Ascending aorta (tissue), 2 donors: ENCODE measurements at regions not wholly inside any gene's neighbourhood (a gene's known extent, or its start where the extent isn't known, plus 50 kb on each side); places are given as distances from the start of the nearest gene placed in this dataset.

Experiments used
- DNase-seq, 2 donors: peaks; one replicate each; pipeline ENCODE4 v3.0.0-alpha.2; 2019; ENCODE audit warnings: low spot score in 2 of 2
- H3K27ac ChIP-seq, 2 donors: fragments of 200-600 bp; sonication (generic); one replicate each; pipeline ENCODE4 v1.5.1; 2016 to 2017; ENCODE audit warnings: mild to moderate bottlenecking in 1 of 2
- H3K27me3 ChIP-seq: fragments of 200-600 bp; sonication (generic); one replicate; pipeline ENCODE4 v1.5.1; 2017
- H3K36me3 ChIP-seq, 2 donors: fragments of 200-600 bp; sonication (generic); one replicate each; pipeline ENCODE4 v1.5.1; 2016
- H3K4me1 ChIP-seq, 2 donors: fragments of 200-600 bp; sonication (generic); one replicate each; pipeline ENCODE4 v1.5.1; 2016 to 2017; ENCODE audit warnings: mild to moderate bottlenecking in 1 of 2
- H3K4me3 ChIP-seq, 2 donors: fragments of 200-600 bp; sonication (generic); one replicate each; pipeline ENCODE4 v1.5.1; 2016 to 2017; ENCODE audit warnings: mild to moderate bottlenecking in 1 of 2
- H3K9me3 ChIP-seq, 2 donors: fragments of 200-600 bp; sonication (generic); one replicate each; pipeline ENCODE4 v1.5.1; 2016
- CTCF ChIP-seq, 3 experiments: fragments of 200-600 bp in 2 of 3; fragments of 450-650 bp in 1 of 3; sonication (generic) in 2 of 3; IDR thresholded peaks; one replicate each; pipeline ENCODE4 v1.5.1; 2016 to 2019; ENCODE audit warnings: antibody characterized with exemption in 3 of 3, mild to moderate bottlenecking in 1 of 3, moderate library complexity in 1 of 3
- intact Hi-C: fragments of 100-400 bp; cut with DNase I; formaldehyde crosslinking; loops from one replicate; pipeline ENCODE4 v1.15.1; 2023

- intact Hi-C loops, result no loop called here
- H3K9me3 ChIP-seq, result no peaks in the 10 kb centered on the region
- H3K4me1 ChIP-seq, result peaks cover 0 to 2% of the 10 kb centered on the region in 2 donors
- DNase-seq, result no peak
- no peak overlapping the region for H3K27ac ChIP-seq
- TF ChIP-seq CTCF (IDR thresholded peaks at IDR 0.05), result no peak
- no peaks in the 10 kb centered on the region for H3K27me3 ChIP-seq
- H3K4me3 ChIP-seq, result no peak overlapping the region
- no peaks in the 10 kb centered on the region for H3K36me3 ChIP-seq
Observed at GRCh38 chr1:185534801-185535200, 199.4 kb upstream of the HMCN1 start.

GRCh38 chr1:185533596-185533995 lies 200.6 kb upstream of the HMCN1 start:
- no peak overlapping the region for H3K27ac ChIP-seq
- no peaks in the 10 kb centered on the region for H3K9me3 ChIP-seq
- H3K4me1 ChIP-seq, result peaks cover 0 to 2% of the 10 kb centered on the region in 2 donors
- no peaks in the 10 kb centered on the region for H3K36me3 ChIP-seq
- no peaks in the 10 kb centered on the region for H3K27me3 ChIP-seq
- TF ChIP-seq CTCF (IDR thresholded peaks at IDR 0.05), result no peak
- no peak for DNase-seq
- no peak overlapping the region for H3K4me3 ChIP-seq
- intact Hi-C loops, result no loop called here

- H3K4me3 ChIP-seq, result no peak overlapping the region
Observed at GRCh38 chr1:185532856-185533255, 201.3 kb upstream of the HMCN1 start.

GRCh38 chr1:185531838-185532237 lies 202.4 kb upstream of the HMCN1 start:
- Histone ChIP-seq H3K4me3 (no peak overlapping the region), H3K27ac (no peak overlapping the region), H3K36me3 (no peaks in the 10 kb centered on the region), H3K9me3 (no peaks in the 10 kb centered on the region), H3K27me3 (no peaks in the 10 kb centered on the region), H3K4me1 (peaks cover 0 to 2% of the 10 kb centered on the region in 2 donors)
- intact Hi-C loops, result no loop called here
- TF ChIP-seq CTCF (IDR thresholded peaks at IDR 0.05), result no peak
- DNase-seq, result no peak

More at GRCh38 chr1:185532856-185533255, 201.3 kb upstream of the HMCN1 start:
- Histone ChIP-seq H3K27me3 (no peaks in the 10 kb centered on the region), H3K36me3 (no peaks in the 10 kb centered on the region), H3K9me3 (no peaks in the 10 kb centered on the region), H3K4me1 (peaks cover 0 to 2% of the 10 kb centered on the region in 2 donors), H3K27ac (no peak overlapping the region)
- intact Hi-C loops, result no loop called here
- no peak for TF ChIP-seq CTCF (IDR thresholded peaks at IDR 0.05)
- DNase-seq, result no peak

GRCh38 chr1:185530215-185530614 lies 204.0 kb upstream of the HMCN1 start:
- no peak for DNase-seq
- TF ChIP-seq CTCF (IDR thresholded peaks at IDR 0.05), result no peak
- no peaks in the 10 kb centered on the region for H3K27me3 ChIP-seq
- H3K9me3 ChIP-seq, result no peaks in the 10 kb centered on the region
- H3K4me1 ChIP-seq, result peaks cover 0 to 2% of the 10 kb centered on the region in 2 donors
- intact Hi-C loops, result no loop called here
- H3K27ac ChIP-seq, result no peak overlapping the region
- H3K4me3 ChIP-seq, result no peak overlapping the region
- H3K36me3 ChIP-seq, result no peaks in the 10 kb centered on the region

- Histone ChIP-seq H3K4me3 (no peak overlapping the region), H3K27me3 (no peaks in the 10 kb centered on the region), H3K9me3 (no peaks in the 10 kb centered on the region), H3K4me1 (no peaks in the 10 kb centered on the region), H3K36me3 (no peaks in the 10 kb centered on the region), H3K27ac (no peak overlapping the region)
- intact Hi-C loops, result no loop called here
- no peak for TF ChIP-seq CTCF (IDR thresholded peaks at IDR 0.05)
- DNase-seq, result no peak
Observed at GRCh38 chr1:185529673-185530072, 204.5 kb upstream of the HMCN1 start.
